ENCODE measurements at regions not wholly inside any gene's neighbourhood (a gene's known extent, or its start where the extent isn't known, plus 50 kb on each side); places are given as distances from the start of the nearest gene placed in this dataset.

DNA sequence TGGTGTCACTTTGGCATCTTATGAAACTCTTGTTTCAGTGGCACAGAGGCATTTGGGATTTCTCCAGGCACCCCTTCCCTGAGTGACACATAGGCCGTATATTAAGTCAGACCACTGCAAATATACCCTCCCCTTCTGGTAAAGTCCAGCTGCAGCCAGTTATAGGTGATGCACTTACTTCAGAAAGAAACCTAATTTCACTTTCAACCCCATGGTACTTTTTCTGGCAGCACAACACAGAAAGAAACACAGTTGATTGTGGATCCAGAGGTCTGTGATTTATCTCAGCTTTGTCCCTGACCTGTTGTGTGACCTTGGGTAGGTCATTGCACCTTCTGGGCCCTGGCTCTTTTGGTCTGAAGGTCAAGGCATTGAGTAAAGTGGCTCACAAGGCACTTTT, 173.2 kb downstream of the BUB3 start:
- Histone ChIP-seq H3K4me3 (no peak overlapping the region), H3K36me3 (no peaks in the 10 kb centered on the region), H3K4me1 (no peaks in the 10 kb centered on the region), H3K9me3 (no peaks in the 10 kb centered on the region), H3K27ac (no peak overlapping the region), H3K27me3 (no peaks in the 10 kb centered on the region)
- TF ChIP-seq, protein P1, sequence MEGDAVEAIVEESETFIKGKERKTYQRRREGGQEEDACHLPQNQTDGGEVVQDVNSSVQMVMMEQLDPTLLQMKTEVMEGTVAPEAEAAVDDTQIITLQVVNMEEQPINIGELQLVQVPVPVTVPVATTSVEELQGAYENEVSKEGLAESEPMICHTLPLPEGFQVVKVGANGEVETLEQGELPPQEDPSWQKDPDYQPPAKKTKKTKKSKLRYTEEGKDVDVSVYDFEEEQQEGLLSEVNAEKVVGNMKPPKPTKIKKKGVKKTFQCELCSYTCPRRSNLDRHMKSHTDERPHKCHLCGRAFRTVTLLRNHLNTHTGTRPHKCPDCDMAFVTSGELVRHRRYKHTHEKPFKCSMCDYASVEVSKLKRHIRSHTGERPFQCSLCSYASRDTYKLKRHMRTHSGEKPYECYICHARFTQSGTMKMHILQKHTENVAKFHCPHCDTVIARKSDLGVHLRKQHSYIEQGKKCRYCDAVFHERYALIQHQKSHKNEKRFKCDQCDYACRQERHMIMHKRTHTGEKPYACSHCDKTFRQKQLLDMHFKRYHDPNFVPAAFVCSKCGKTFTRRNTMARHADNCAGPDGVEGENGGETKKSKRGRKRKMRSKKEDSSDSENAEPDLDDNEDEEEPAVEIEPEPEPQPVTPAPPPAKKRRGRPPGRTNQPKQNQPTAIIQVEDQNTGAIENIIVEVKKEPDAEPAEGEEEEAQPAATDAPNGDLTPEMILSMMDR (IDR thresholded peaks at IDR 0.05) = no peak
- DNase-seq = no peak
- intact Hi-C loops (cut with DNase I; ENCODE audit: low total_unique reads) = no loop called here

DNA sequence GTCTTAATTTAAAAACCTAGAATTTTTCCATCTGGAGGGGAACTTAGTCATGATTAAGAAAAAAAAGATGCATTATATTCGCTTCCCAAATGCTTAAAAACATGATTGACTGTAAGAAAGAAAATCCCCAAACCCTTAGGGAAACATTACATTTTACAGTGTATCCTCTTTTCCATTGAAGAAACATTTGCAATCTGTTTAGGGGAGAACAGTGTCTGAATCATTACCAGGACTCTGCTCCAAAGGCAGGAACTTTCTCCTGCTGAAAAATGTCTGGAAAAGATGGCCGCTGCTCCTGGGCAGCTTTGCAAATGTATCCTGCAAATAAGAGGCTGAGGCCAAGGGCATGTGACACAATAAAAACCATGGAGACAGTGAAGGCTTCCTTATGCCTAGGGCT, 173.7 kb downstream of the BUB3 start:
- Histone ChIP-seq H3K27ac (no peak overlapping the region), H3K9me3 (no peaks in the 10 kb centered on the region), H3K27me3 (no peaks in the 10 kb centered on the region), H3K4me1 (no peaks in the 10 kb centered on the region), H3K4me3 (no peak overlapping the region), H3K36me3 (no peaks in the 10 kb centered on the region)
- TF ChIP-seq, protein P1 (IDR thresholded peaks at IDR 0.05) = no peak
- DNase-seq = no peak
- intact Hi-C loops (cut with DNase I; ENCODE audit: low total_unique reads) = no loop called here

DNA sequence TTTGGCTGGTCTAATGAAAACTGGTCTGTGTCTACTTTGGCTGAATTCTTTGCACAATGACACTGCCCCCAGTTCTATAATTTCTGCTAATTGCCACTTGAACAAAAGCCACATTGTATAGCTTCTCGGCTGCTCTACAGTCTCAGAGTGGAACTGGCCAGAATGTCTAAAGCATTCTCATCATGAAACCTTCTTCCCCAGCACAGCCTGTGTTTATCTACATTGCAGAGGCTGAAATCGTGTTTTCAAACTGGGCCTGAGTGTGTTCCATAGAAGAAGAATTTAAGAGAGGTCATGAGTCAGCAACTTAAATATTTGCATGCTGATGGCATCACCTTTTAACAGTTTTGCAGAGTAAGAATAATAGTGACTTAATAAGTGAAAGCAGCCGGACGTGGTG, 177.2 kb downstream of the BUB3 start:
- H3K9me3 ChIP-seq = no peaks in the 10 kb centered on the region
- H3K4me3 ChIP-seq = no peak overlapping the region
- intact Hi-C loops (cut with DNase I; ENCODE audit: low total_unique reads) = no loop called here
- H3K27me3 ChIP-seq = no peaks in the 10 kb centered on the region
- TF ChIP-seq, protein P1 (IDR thresholded peaks at IDR 0.05) = no peak
- H3K4me1 ChIP-seq = no peaks in the 10 kb centered on the region
- H3K27ac ChIP-seq = no peak overlapping the region
- DNase-seq = no peak
- H3K36me3 ChIP-seq = no peaks in the 10 kb centered on the region

DNA sequence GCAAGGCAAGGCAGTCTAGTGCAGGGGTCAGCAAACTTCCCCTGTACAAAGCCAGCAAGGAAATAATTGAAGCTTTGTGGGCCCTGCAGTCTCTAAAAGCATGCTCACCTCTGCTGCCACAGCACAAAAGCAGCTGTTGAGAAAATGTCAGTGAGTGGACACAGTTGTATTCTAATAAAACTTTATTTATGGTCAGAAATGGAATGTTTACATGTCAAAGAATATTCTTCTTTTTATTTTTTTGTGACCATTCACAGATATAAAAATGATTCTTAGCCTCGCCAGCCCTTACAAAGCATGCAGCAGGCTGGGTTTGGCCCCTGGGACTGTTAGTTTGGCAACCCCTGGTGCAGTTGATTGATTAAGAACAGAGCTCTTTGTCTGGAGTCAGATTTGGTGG, 192.4 kb downstream of the BUB3 start:
- intact Hi-C loops (cut with DNase I; ENCODE audit: low total_unique reads) = no loop called here
- Histone ChIP-seq H3K27me3 (no peaks in the 10 kb centered on the region), H3K4me1 (no peaks in the 10 kb centered on the region), H3K27ac (no peak overlapping the region), H3K9me3 (no peaks in the 10 kb centered on the region), H3K4me3 (no peak overlapping the region), H3K36me3 (no peaks in the 10 kb centered on the region)
- TF ChIP-seq, protein P1 (IDR thresholded peaks at IDR 0.05) = no peak
- DNase-seq = no peak

DNA sequence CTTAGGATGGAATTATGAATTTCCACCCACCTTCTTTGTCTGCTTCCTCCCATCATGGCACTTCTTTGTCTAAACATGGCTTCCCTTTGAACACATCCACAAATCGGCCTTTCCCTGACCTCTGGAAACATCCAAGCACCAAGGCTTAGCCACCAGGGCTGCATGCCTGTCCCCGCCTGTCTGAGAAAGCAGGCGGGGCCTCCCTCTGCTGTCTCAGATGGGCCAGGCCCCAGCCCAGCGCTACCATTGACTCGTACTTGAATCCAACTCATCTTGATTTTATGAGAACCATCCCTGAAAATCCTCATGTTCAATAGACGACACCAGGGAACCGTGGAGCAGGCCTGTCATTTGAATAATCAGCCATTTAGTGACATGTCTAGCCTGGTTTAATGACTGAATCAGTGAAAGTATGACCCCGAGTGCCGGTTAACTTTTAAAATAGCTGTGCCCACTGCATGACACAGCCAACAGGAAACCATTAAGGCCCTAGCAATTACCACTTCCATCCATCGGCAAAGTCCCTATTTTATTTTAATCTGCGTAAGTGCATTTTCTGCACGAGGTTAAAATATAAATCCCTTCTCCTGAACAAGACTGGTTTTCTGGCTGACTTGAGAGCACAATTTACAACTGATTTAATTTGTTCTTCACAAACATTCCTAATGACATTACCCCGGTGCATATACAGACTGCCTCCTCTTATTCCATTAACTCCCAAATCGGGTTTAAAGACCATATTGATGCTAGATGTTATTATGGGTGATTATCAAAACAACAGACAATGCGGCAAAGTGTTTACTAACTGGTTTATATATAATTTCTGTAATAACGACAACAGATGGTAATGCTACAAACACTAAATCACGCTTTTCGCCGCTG, 194.7 kb downstream of the BUB3 start:
- Histone ChIP-seq H3K27me3 (no peaks in the 10 kb centered on the region), H3K36me3 (no peaks in the 10 kb centered on the region), H3K9me3 (no peaks in the 10 kb centered on the region), H3K4me3 (no peak overlapping the region), H3K27ac (no peak overlapping the region), H3K4me1 (no peaks in the 10 kb centered on the region)
- TF ChIP-seq, protein P1 (IDR thresholded peaks at IDR 0.05) = no peak
- intact Hi-C loops (cut with DNase I; ENCODE audit: low total_unique reads) = no loop called here
- no peak for DNase-seq

All from tibial artery (tissue), 4 donors.